ENCODE measurements at regions not wholly inside any gene's neighbourhood (a gene's known extent, or its start where the extent isn't known, plus 50 kb on each side); places are given as distances from the start of the nearest gene placed in this dataset.

- Histone ChIP-seq H3K36me3 (ENCODE audit: control insufficient read depth in 2 of 4, insufficient read depth in 4 of 4, low read length in 3 of 4) (no peaks in the 10 kb centered on the region), H2AFZ (ENCODE audit: low read length) (no peak overlapping the region), H3K9me3 (ENCODE audit: insufficient read depth in 2 of 2, low read depth in 1 of 2, low read length in 1 of 2) (no peaks in the 10 kb centered on the region), H3K79me1 (ENCODE audit: low read depth, low read length) (no peaks in the 10 kb centered on the region), H3K23me2 (ENCODE audit: low read depth, low read length) (no peaks in the 10 kb centered on the region), H4K20me1 (replicated peaks in 1 of 2; ENCODE audit: control insufficient read depth in 1 of 2, insufficient read depth in 2 of 2, low read length in 2 of 2) (no peaks in the 10 kb centered on the region), H4K8ac (ENCODE audit: extremely low read depth, insufficient read depth, low read length) (no peak overlapping the region), H3K4me3 (ENCODE audit: extremely low read depth in 1 of 4, insufficient read depth in 2 of 4, low read depth in 3 of 4, low read length in 4 of 4) (no peak overlapping the region), H3K27ac (ENCODE audit: low read depth, low read length) (no peak overlapping the region), H4K91ac (replicated peaks; ENCODE audit: insufficient read length, low read length) (peak overlapping the region; percentile 89), H3K18ac (ENCODE audit: extremely low read depth, low read length) (no peak overlapping the region), H3K27me3 (replicated peaks in 1 of 4; ENCODE audit: control insufficient read depth in 3 of 4, extremely low read depth in 1 of 4, insufficient read depth in 3 of 4, low read length in 3 of 4) (no peaks in the 10 kb centered on the region), H2BK15ac (ENCODE audit: low read length) (no peak overlapping the region), H2BK12ac (ENCODE audit: low read depth, low read length) (0 out of 2 replicates have a peak overlapping the region, but pooled peaks have one; percentile 62), H3K9ac (replicated peaks in 1 of 4; ENCODE audit: extremely low read depth in 1 of 4, low read depth in 3 of 4, low read length in 3 of 4) (no peak overlapping the region), H2BK5ac (ENCODE audit: low read depth, low read length) (peak overlapping the region; percentile 63; the same call in 1 of the 2 replicates), H3K4ac (replicated peaks; ENCODE audit: insufficient read length, low read depth, low read length) (peak overlapping the region; percentile 41), H3K79me2 (ENCODE audit: control insufficient read depth in 1 of 2, insufficient read depth in 2 of 2, low read length in 2 of 2) (no peaks in the 10 kb centered on the region), H4K5ac (ENCODE audit: insufficient read length, low read depth, low read length) (no peak overlapping the region), H3K23ac (ENCODE audit: insufficient read length) (no peak overlapping the region), H3K56ac (replicated peaks; ENCODE audit: insufficient read length, low read depth, low read length) (no peak overlapping the region), H2AK5ac (ENCODE audit: low read depth, low read length) (peak overlapping the region; percentile 11; the same call in 1 of the 2 replicates), H3K14ac (ENCODE audit: insufficient read length) (no peak overlapping the region), H3K4me2 (ENCODE audit: insufficient read depth in 1 of 2, low read depth in 2 of 2, low read length in 2 of 2) (no peak overlapping the region), H2BK120ac (replicated peaks; ENCODE audit: low read depth, low read length) (peak overlapping the region; percentile 82), H3K4me1 (replicated peaks in 1 of 4; ENCODE audit: control insufficient read depth in 3 of 4, insufficient read depth in 4 of 4, low read length in 3 of 4) (peaks cover 0 to 4% (median 0%) of the 10 kb centered on the region in 4 experiments; a peak in 2 of 7 replicates), H2BK20ac (ENCODE audit: low read length) (peak overlapping the region; percentile 17; the same call in 1 of the 2 replicates)
- no peak for FAIRE-seq
- ChIA-PET POLR2A (ENCODE audit: partially characterized antibody) (no interaction called here), CTCF (ENCODE audit: partially characterized antibody) (interaction anchor here (1.8 kb wide), 1 partner anchor 21 kb away, joined by 7 read pairs; no protein-coding TSS in a partner anchor)
- DNase-seq (ENCODE audit: low read depth in 1 of 2, low spot score in 2 of 2), result no peak
- WGBS, 2 experiments (ENCODE audit: extremely low coverage in 1 of 2, insufficient coverage in 1 of 2, insufficient read length in 1 of 2, insufficient replicate concordance in 2 of 2, low coverage in 1 of 2, low lambda C conversion rate in 2 of 2, missing lambda C conversion rate in 1 of 2), result 94% methylated on average over 7 of the region's 7 CpGs; no CpG with 5 or more reads in 1 of the 2 experiments
- TF ChIP-seq POLR2AphosphoS5 (IDR thresholded peaks at IDR 0.05; ENCODE audit: low read depth, low read length) (no peak), TEAD4 (IDR thresholded peaks at IDR 0.05; ENCODE audit: low read depth, low read length) (no peak), GTF2F1 (IDR thresholded peaks at IDR 0.05; ENCODE audit: borderline replicate concordance, low read depth, low read length) (no peak), JUND (IDR thresholded peaks at IDR 0.05; ENCODE audit: low read length) (no peak), RFX5 (IDR thresholded peaks at IDR 0.05; ENCODE audit: borderline replicate concordance, low read depth, low read length) (no peak), CHD2 (IDR thresholded peaks at IDR 0.05; ENCODE audit: low read length) (no peak), KDM1A (IDR thresholded peaks at IDR 0.05; ENCODE audit: borderline replicate concordance, low read length) (no peak), JUN (IDR thresholded peaks at IDR 0.05; ENCODE audit: low read depth, low read length) (no peak)
Measured at GRCh38 chr5:18533137-18533536, 898.9 kb downstream of the TAF11L14 start.

Measured in H1 (cell line).